Panc1 (cell line): ENCODE measurements at regions not wholly inside any gene's neighbourhood (a gene's known extent, or its start where the extent isn't known, plus 50 kb on each side); places are given as distances from the start of the nearest gene placed in this dataset.

ENCODE experiments used
- ATAC-seq: fragments of 200-7000 bp; cut with Tn5 transposase; 2 replicates; pipeline ENCODE4 v1.9.1; 2020; ENCODE audit warnings: mild to moderate bottlenecking, moderate library complexity
- BruUV-seq: library from RNA; stranded (reverse); fragments of 400-500 nt; replicated peaks from 2 replicates; lab custom pipeline; 2021; lab: Mats Ljungman, UMichigan
- CTCF ChIA-PET: fragments of 300-600 bp; sonication (Branson Sonifier 250); formaldehyde crosslinking; loops from one replicate; lab custom pipeline; 2022; ENCODE audit warnings: antibody characterized with exemption; lab: Charles Lee
- POLR2A ChIA-PET: fragments of 300-600 bp; sonication (Branson Sonifier 250); formaldehyde crosslinking; loops from one replicate; lab custom pipeline; 2022; ENCODE audit warnings: antibody characterized with exemption; lab: Charles Lee
- DNase-seq: peaks from one replicate; pipeline ENCODE4 v3.0.0-alpha.2; 2010; ENCODE audit warnings: low read depth, low spot score
- H3K27ac ChIP-seq: 2 replicates; pipeline ENCODE4 v1.5.1; 2011; ENCODE audit warnings: mild to moderate bottlenecking, low read length, inconsistent platforms
- H3K27me3 ChIP-seq: fragments of 200-500 bp; sonication (Bioruptor generic); 2 replicates; pipeline ENCODE4 v1.6.0; 2014; ENCODE audit warnings: low read length, inconsistent platforms; ENCODE audit not compliant: control insufficient read depth, insufficient read depth
- H3K36me3 ChIP-seq: fragments of 200-500 bp; sonication (Bioruptor generic); 2 replicates; pipeline ENCODE4 v1.5.1; 2014; ENCODE audit warnings: inconsistent platforms, mild to moderate bottlenecking, low read length, moderate library complexity; ENCODE audit not compliant: control insufficient read depth, insufficient read depth
- H3K4me1 ChIP-seq: 2 replicates; pipeline ENCODE4 v1.5.1; 2011; ENCODE audit warnings: inconsistent platforms, mild to moderate bottlenecking, low read length, moderate library complexity; ENCODE audit not compliant: control insufficient read depth, insufficient read depth
- H3K4me3 ChIP-seq, 2 experiments: 2 replicates each; pipeline ENCODE4 v1.5.1; 2011 to 2012; ENCODE audit warnings: low read depth in 2 of 2, low read length in 2 of 2, mild to moderate bottlenecking in 2 of 2, inconsistent platforms in 1 of 2, moderate library complexity in 1 of 2
- H3K9me3 ChIP-seq: fragments of 200-500 bp; sonication (Bioruptor generic); 2 replicates; pipeline ENCODE4 v1.5.1; 2014; ENCODE audit warnings: low read depth, mild to moderate bottlenecking, inconsistent platforms, low read length, moderate library complexity; ENCODE audit not compliant: control insufficient read depth, insufficient read depth
- POLR2AphosphoS5 ChIP-seq: IDR thresholded peaks from 2 replicates; pipeline ENCODE4 v1.6.1; 2012; ENCODE audit warnings: mild to moderate bottlenecking, low read depth, low read length, moderate library complexity
- REST ChIP-seq, 2 experiments: IDR thresholded peaks; 2 replicates each; pipeline ENCODE4 v1.6.1; 2011 to 2012; ENCODE audit warnings: low read depth in 2 of 2, control low read depth in 1 of 2, low read length in 1 of 2, mild to moderate bottlenecking in 1 of 2, moderate library complexity in 1 of 2; ENCODE audit not compliant: insufficient read depth in 1 of 2
- SIN3A ChIP-seq: IDR thresholded peaks from 2 replicates; pipeline ENCODE4 v1.6.1; 2012; ENCODE audit warnings: low read depth, mild to moderate bottlenecking, low read length, moderate library complexity, borderline replicate concordance; ENCODE audit not compliant: insufficient read depth
- TCF7L2 ChIP-seq: IDR thresholded peaks from 2 replicates; pipeline ENCODE4 v1.6.1; 2011; ENCODE audit warnings: mild to moderate bottlenecking, low read depth, low read length, inconsistent platforms
- in situ Hi-C: cut with HindIII; loops from 2 replicates; pipeline ENCODE4 v1.10.0; 2016; ENCODE audit warnings: low sequenced_read_pairs, low pct_unique_long_range_greater_than_20kb
- intact Hi-C: fragments of 100-400 bp; cut with micrococcal nuclease; formaldehyde crosslinking; loops from one replicate; pipeline ENCODE4 v1.10.0; 2022; ENCODE audit not compliant: unreplicated experiment
- TF ChIP-seq, protein P1 (sequence below): fragments of 450-650 bp; IDR thresholded peaks from 2 replicates; pipeline ENCODE4 v1.5.1; 2017; ENCODE audit warnings: mild to moderate bottlenecking

DNA sequence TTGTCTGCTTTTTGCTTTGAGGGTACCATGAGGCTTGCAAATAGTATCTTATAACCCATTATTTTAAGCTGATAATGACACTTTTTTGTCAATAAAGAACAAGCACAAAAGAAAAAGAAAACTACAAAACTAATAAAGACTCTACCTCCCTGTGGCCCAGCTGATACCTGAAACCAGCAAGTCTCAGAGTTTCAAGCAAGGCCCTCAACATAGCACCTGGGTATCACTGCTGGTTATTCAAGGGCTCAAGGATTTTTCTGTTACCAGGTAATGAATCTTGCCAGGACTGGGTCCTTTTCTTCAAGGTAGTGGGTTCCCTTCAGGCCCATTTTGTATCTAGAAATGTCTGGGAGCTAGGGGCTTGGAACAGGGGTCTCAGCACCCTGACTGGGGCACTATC, 281.6 kb upstream of the C11orf87 start:
- H3K4me3 ChIP-seq = no peak overlapping the region
- BruUV-seq = no TSS peak
- POLR2A ChIA-PET = no interaction called here
- no peaks in the 10 kb centered on the region for H3K9me3 ChIP-seq
- no peaks in the 10 kb centered on the region for H3K4me1 ChIP-seq
- DNase-seq (no peak), ATAC-seq (no peak)
- TF ChIP-seq REST (IDR thresholded peaks at IDR 0.05; ENCODE audit: insufficient read depth in 1 of 2, low read depth in 2 of 2, low read length in 1 of 2) (no peak), SIN3A (no peak), POLR2AphosphoS5 (no peak), TCF7L2 (no peak)
- TF ChIP-seq, protein P1, sequence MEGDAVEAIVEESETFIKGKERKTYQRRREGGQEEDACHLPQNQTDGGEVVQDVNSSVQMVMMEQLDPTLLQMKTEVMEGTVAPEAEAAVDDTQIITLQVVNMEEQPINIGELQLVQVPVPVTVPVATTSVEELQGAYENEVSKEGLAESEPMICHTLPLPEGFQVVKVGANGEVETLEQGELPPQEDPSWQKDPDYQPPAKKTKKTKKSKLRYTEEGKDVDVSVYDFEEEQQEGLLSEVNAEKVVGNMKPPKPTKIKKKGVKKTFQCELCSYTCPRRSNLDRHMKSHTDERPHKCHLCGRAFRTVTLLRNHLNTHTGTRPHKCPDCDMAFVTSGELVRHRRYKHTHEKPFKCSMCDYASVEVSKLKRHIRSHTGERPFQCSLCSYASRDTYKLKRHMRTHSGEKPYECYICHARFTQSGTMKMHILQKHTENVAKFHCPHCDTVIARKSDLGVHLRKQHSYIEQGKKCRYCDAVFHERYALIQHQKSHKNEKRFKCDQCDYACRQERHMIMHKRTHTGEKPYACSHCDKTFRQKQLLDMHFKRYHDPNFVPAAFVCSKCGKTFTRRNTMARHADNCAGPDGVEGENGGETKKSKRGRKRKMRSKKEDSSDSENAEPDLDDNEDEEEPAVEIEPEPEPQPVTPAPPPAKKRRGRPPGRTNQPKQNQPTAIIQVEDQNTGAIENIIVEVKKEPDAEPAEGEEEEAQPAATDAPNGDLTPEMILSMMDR = no peak
- H3K36me3 ChIP-seq = no peaks in the 10 kb centered on the region
- intact Hi-C loops (no loop called here), in situ Hi-C loops (no loop called here)
- H3K27ac ChIP-seq = no peak overlapping the region
- CTCF ChIA-PET = no interaction called here
- H3K27me3 ChIP-seq = no peaks in the 10 kb centered on the region

GRCh38 chr11:109140857-109141515, 281.0 kb upstream of the C11orf87 start:
- POLR2A ChIA-PET = no interaction called here
- no peak overlapping the region for H3K27ac ChIP-seq
- no TSS peak for BruUV-seq
- no peak for ATAC-seq
- no peak for TF ChIP-seq POLR2AphosphoS5
- no peak for DNase-seq
- CTCF ChIA-PET = no interaction called here
- no peaks in the 10 kb centered on the region for H3K27me3 ChIP-seq
- H3K4me1 ChIP-seq = no peaks in the 10 kb centered on the region
- intact Hi-C loops = no loop called here
- no peak overlapping the region for H3K4me3 ChIP-seq
- in situ Hi-C loops = no loop called here
- H3K9me3 ChIP-seq = no peaks in the 10 kb centered on the region
- no peaks in the 10 kb centered on the region for H3K36me3 ChIP-seq

DNA sequence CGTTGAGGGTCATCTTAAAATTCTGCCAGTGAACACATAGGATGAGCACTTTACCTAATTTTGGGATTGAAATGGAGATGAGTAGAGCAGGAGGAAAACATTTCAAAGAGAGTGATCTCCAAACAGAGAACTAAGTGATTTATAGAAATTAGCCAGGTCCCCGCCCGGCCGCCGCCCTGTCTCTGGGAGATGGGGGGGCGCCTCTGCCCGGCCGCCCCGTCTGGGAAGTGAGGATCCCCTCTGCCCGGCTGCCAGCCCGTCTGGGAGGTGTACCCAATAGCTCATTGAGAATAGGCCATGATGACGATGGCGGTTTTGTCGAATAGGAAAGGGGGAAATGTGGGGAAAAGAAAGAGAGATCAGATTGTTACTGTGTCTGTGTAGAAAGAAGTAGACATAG, 276.7 kb upstream of the C11orf87 start:
- TF ChIP-seq, protein P1 = no peak
- TF ChIP-seq POLR2AphosphoS5 (no peak), REST (IDR thresholded peaks at IDR 0.05; ENCODE audit: insufficient read depth in 1 of 2, low read depth in 2 of 2, low read length in 1 of 2) (no peak), TCF7L2 (no peak), SIN3A (no peak)
- no peak overlapping the region for H3K27ac ChIP-seq
- no peak overlapping the region for H3K4me3 ChIP-seq
- ATAC-seq = no peak
- POLR2A ChIA-PET = no interaction called here
- BruUV-seq = no TSS peak
- intact Hi-C loops = no loop called here
- H3K36me3 ChIP-seq = no peaks in the 10 kb centered on the region
- no peak for DNase-seq
- in situ Hi-C loops = no loop called here
- H3K4me1 ChIP-seq = no peaks in the 10 kb centered on the region
- CTCF ChIA-PET = no interaction called here
- H3K9me3 ChIP-seq = no peaks in the 10 kb centered on the region
- no peaks in the 10 kb centered on the region for H3K27me3 ChIP-seq
